Heart left ventricle (tissue), 16 donors: ENCODE measurements at regions not wholly inside any gene's neighbourhood (a gene's known extent, or its start where the extent isn't known, plus 50 kb on each side); places are given as distances from the start of the nearest gene placed in this dataset.
A peak's percentile ranks its signal among the peaks of the same experiment; 100 is the strongest.

Source experiments
- ATAC-seq, 4 donors: fragments of 200-7000 bp; cut with Tn5 transposase; one replicate each; pipeline ENCODE4 v1.9.1; 2020 to 2022; ENCODE audit warnings: moderate library complexity in 4 of 4, mild to moderate bottlenecking in 3 of 4, moderate number of reproducible peaks in 1 of 4
- DNase-seq, 5 donors: peaks; one replicate each; pipeline ENCODE4 v3.0.0-alpha.2; 2020
- H3K27ac ChIP-seq, 12 donors: fragments of 200-600 bp; sonication (generic) in 4 of 12; one replicate each; pipeline versions ENCODE4 v1.5.0 to v1.8.0; 2016 to 2022; ENCODE audit warnings: mild to moderate bottlenecking in 2 of 12
- H3K27me3 ChIP-seq, 9 donors: fragments of 200-600 bp; sonication (generic) in 2 of 9; one replicate each; pipeline versions ENCODE4 v1.5.1 to v1.8.0; 2016 to 2022; ENCODE audit warnings: mild to moderate bottlenecking in 3 of 9
- H3K36me3 ChIP-seq, 9 donors: fragments of 200-600 bp; sonication (generic) in 2 of 9; one replicate each; pipeline versions ENCODE4 v1.5.0 to v1.8.0; 2018 to 2022; ENCODE audit warnings: mild to moderate bottlenecking in 2 of 9
- H3K4me1 ChIP-seq, 12 donors: fragments of 200-600 bp; sonication (generic) in 4 of 12; one replicate each; pipeline versions ENCODE4 v1.5.0 to v1.8.0; 2016 to 2022; ENCODE audit warnings: mild to moderate bottlenecking in 3 of 12
- H3K4me3 ChIP-seq, 12 donors: fragments of 200-600 bp; sonication (generic) in 4 of 12; one replicate each; pipeline versions ENCODE4 v1.5.0 to v1.8.0; 2017 to 2022; ENCODE audit warnings: mild to moderate bottlenecking in 9 of 12, moderate library complexity in 4 of 12
- H3K9me3 ChIP-seq, 12 donors: fragments of 200-600 bp; sonication (generic) in 4 of 12; one replicate each; pipeline versions ENCODE4 v1.5.0 to v1.8.0; 2016 to 2022; ENCODE audit warnings: mild to moderate bottlenecking in 1 of 12
- CTCF ChIP-seq, 12 donors: fragments of 200-600 bp; sonication (generic) in 4 of 12; IDR thresholded peaks; one replicate each; pipeline versions ENCODE4 v1.5.0 to v1.8.0; 2018 to 2022; ENCODE audit warnings: antibody characterized with exemption in 12 of 12, mild to moderate bottlenecking in 5 of 12
- POLR2A ChIP-seq, 2 donors: fragments of 450-650 bp; IDR thresholded peaks; one replicate each; pipeline ENCODE4 v1.6.1; 2017; ENCODE audit warnings: antibody characterized with exemption in 2 of 2, mild to moderate bottlenecking in 2 of 2, moderate library complexity in 2 of 2
- WGBS, 4 donors: extraction: QIAGEN DNeasy Blood & Tissue Kit in 2 of 4; methylation state at CpG; one replicate each; pipeline versions ENCODE4 v1.1.5 to v1.1.7; 2013 to 2018; 5-methylcytosine and 5-hydroxymethylcytosine counted together
- intact Hi-C, 10 donors: fragments of 100-400 bp; cut with DNase I; formaldehyde crosslinking; loops; one replicate each; pipeline versions ENCODE4 v1.11.1 to v1.14.2; 2022
- donor health status: ischemic (EF 13 %, LVEDD 7.1; RV severe dilation, severe dysfunction).
- donor health status: healthy with polysubstance abuse.
- donor health status: DM: no; HTN: yes; CAD: no.
- donor health status: DM: no; HTN: no; CAD: no.
- donor health status: ischemic (EF 25% LVEDD 6.9; RV normal size, moderate dysfunction).
- donor health status: ischemic (EF 25% LVEDD 5.7; RV mildly dilated, moderate dysfunction).
- donor health status: healthy.
- donor health status: DM: yes; HTN: yes; CAD: no.
- donor health status: ischemic (EF 35%, LVEDD 5.7; RV mildly dilated, moderate dysfunction).
- donor health status: nonischemic (EF 11% LVEDD 7.7; RV severe dilation, severe dysfunction).
- donor health status: DM: yes; HTN: yes; CAD: no.
- donor health status: PGD.
- donor health status: ischemic (EF 29% LVEDD 5.4; RV normal size, mild dysfunction).
- donor health status: nonischemic (EF 23%, LVEDD 6.1; RV moderate dilation, normal function).

- no peak for DNase-seq
- TF ChIP-seq CTCF (IDR thresholded peaks at IDR 0.05): no peak
- TF ChIP-seq POLR2A (IDR thresholded peaks at IDR 0.05): no peak
- H3K27ac ChIP-seq: peak overlapping the region in 1 of 12 donors; percentile 39
Measured at GRCh38 chr3:18679238-18679637, 254.1 kb upstream of the SATB1 start.

GRCh38 chr3:18675197-18675596, 250.1 kb upstream of the SATB1 start:
- no peak for DNase-seq
- intact Hi-C loops: no loop called here
- Histone ChIP-seq H3K36me3 (no peaks in the 10 kb centered on the region), H3K27ac (no peak overlapping the region), H3K27me3 (no peaks in the 10 kb centered on the region), H3K4me1 (no peaks in the 10 kb centered on the region), H3K9me3 (no peaks in the 10 kb centered on the region), H3K4me3 (no peak overlapping the region)
- TF ChIP-seq POLR2A (IDR thresholded peaks at IDR 0.05) (no peak), CTCF (IDR thresholded peaks at IDR 0.05) (no peak)
- no peak for ATAC-seq

More at GRCh38 chr3:18679238-18679637, 254.1 kb upstream of the SATB1 start:
- H3K27me3 ChIP-seq: no peaks in the 10 kb centered on the region
- H3K9me3 ChIP-seq: no peaks in the 10 kb centered on the region
- no peak overlapping the region for H3K4me3 ChIP-seq
- intact Hi-C loops: no loop called here
- no peak for ATAC-seq
- 47 to 65% (median 52%) methylated on average over 4 of the region's 4 CpGs for WGBS, 4 donors
- no peaks in the 10 kb centered on the region for H3K36me3 ChIP-seq
- H3K4me1 ChIP-seq: no peaks in the 10 kb centered on the region

- TF ChIP-seq CTCF (IDR thresholded peaks at IDR 0.05) (no peak), POLR2A (IDR thresholded peaks at IDR 0.05) (no peak)
- no peak for ATAC-seq
- Histone ChIP-seq H3K36me3 (no peaks in the 10 kb centered on the region), H3K4me3 (no peak overlapping the region), H3K27ac (no peak overlapping the region), H3K9me3 (peaks cover 0 to 3% (median 0%) of the 10 kb centered on the region in 12 donors), H3K4me1 (no peaks in the 10 kb centered on the region), H3K27me3 (no peaks in the 10 kb centered on the region)
- WGBS, 4 donors: 74 to 82% (median 76%) methylated on average over 3 of the region's 3 CpGs
- no peak for DNase-seq
- intact Hi-C loops: no loop called here
Measured at GRCh38 chr3:18672561-18672960, 247.4 kb upstream of the SATB1 start.

GRCh38 chr3:18670759-18671158, 245.6 kb upstream of the SATB1 start:
- no peak for TF ChIP-seq CTCF (IDR thresholded peaks at IDR 0.05)
- no peak for TF ChIP-seq POLR2A (IDR thresholded peaks at IDR 0.05)
- no peak for DNase-seq
- H3K27ac ChIP-seq: no peak overlapping the region
- no peaks in the 10 kb centered on the region for H3K4me1 ChIP-seq
- intact Hi-C loops: no loop called here
- 81 to 90% (median 87%) methylated on average over 4 of the region's 4 CpGs for WGBS, 4 donors
- no peaks in the 10 kb centered on the region for H3K27me3 ChIP-seq
- ATAC-seq: no peak
- H3K36me3 ChIP-seq: no peaks in the 10 kb centered on the region
- peaks cover 0 to 3% (median 0%) of the 10 kb centered on the region in 12 donors for H3K9me3 ChIP-seq
- H3K4me3 ChIP-seq: no peak overlapping the region
